ENCODE measurements at regions not wholly inside any gene's neighbourhood (a gene's known extent, or its start where the extent isn't known, plus 50 kb on each side); places are given as distances from the start of the nearest gene placed in this dataset.

GRCh38 chr14:40164083-40164482 lies 731.9 kb upstream of the FBXO33 start:
- Histone ChIP-seq H3K79me2 (ENCODE audit: insufficient read depth, low read length) (no peaks in the 10 kb centered on the region), H3K9me3 (ENCODE audit: insufficient read depth, low read length) (peaks cover 38% of the 10 kb centered on the region; the same call in 1 of the 2 replicates), H2AFZ (ENCODE audit: low read depth, low read length, severe bottlenecking) (no peak overlapping the region), H3K9ac (ENCODE audit: low read length) (no peak overlapping the region), H3F3A (ENCODE audit: insufficient read depth) (no peaks in the 10 kb centered on the region), H4K20me1 (ENCODE audit: low read depth, low read length) (no peaks in the 10 kb centered on the region), H3K27ac (ENCODE audit: low read depth, low read length) (no peak overlapping the region), H3K4me3 (ENCODE audit: insufficient read depth, low read length, poor library complexity, severe bottlenecking) (no peak overlapping the region), H3K27me3 (ENCODE audit: low read length) (no peaks in the 10 kb centered on the region), H3K9me2 (replicated peaks; ENCODE audit: insufficient read depth, low read length) (no peaks in the 10 kb centered on the region), H3K36me3 (ENCODE audit: low read length) (0 out of 2 replicates have a peak, but pooled peaks cover 3% of the 10 kb centered on the region), H3K4me2 (ENCODE audit: low read depth, low read length, poor library complexity, severe bottlenecking) (no peak overlapping the region)
- TF ChIP-seq EZH2phosphoT487 (conservative IDR thresholded peaks at IDR 0.05; ENCODE audit: low read length) (no peak), CTCF (IDR thresholded peaks at IDR 0.05; ENCODE audit: insufficient read depth, low read length, poor library complexity, severe bottlenecking) (no peak)

GRCh38 chr14:40139657-40140056 lies 707.4 kb upstream of the FBXO33 start:
- Histone ChIP-seq H2AFZ (ENCODE audit: low read depth, low read length, severe bottlenecking) (no peak overlapping the region), H4K20me1 (ENCODE audit: low read depth, low read length) (no peaks in the 10 kb centered on the region), H3K9me2 (replicated peaks; ENCODE audit: insufficient read depth, low read length) (no peaks in the 10 kb centered on the region), H3K4me3 (ENCODE audit: insufficient read depth, low read length, poor library complexity, severe bottlenecking) (no peak overlapping the region), H3K79me2 (ENCODE audit: insufficient read depth, low read length) (no peaks in the 10 kb centered on the region), H3K27ac (ENCODE audit: low read depth, low read length) (no peak overlapping the region), H3K9me3 (ENCODE audit: insufficient read depth, low read length) (no peaks in the 10 kb centered on the region), H3F3A (ENCODE audit: insufficient read depth) (no peaks in the 10 kb centered on the region), H3K9ac (ENCODE audit: low read length) (no peak overlapping the region), H3K27me3 (ENCODE audit: low read length) (no peaks in the 10 kb centered on the region), H3K4me2 (ENCODE audit: low read depth, low read length, poor library complexity, severe bottlenecking) (no peak overlapping the region), H3K36me3 (ENCODE audit: low read length) (no peaks in the 10 kb centered on the region)
- TF ChIP-seq EZH2phosphoT487 (conservative IDR thresholded peaks at IDR 0.05; ENCODE audit: low read length) (no peak), CTCF (IDR thresholded peaks at IDR 0.05; ENCODE audit: insufficient read depth, low read length, poor library complexity, severe bottlenecking) (no peak)

- no peaks in the 10 kb centered on the region for H3K9me2 ChIP-seq (replicated peaks; ENCODE audit: insufficient read depth, low read length)
- no peaks in the 10 kb centered on the region for H4K20me1 ChIP-seq (ENCODE audit: low read depth, low read length)
- TF ChIP-seq EZH2phosphoT487 (conservative IDR thresholded peaks at IDR 0.05; ENCODE audit: low read length), result no peak
- TF ChIP-seq CTCF (IDR thresholded peaks at IDR 0.05; ENCODE audit: insufficient read depth, low read length, poor library complexity, severe bottlenecking), result no peak
- H2AFZ ChIP-seq (ENCODE audit: low read depth, low read length, severe bottlenecking), result no peak overlapping the region
- peaks cover 4% of the 10 kb centered on the region; the same call in 1 of the 2 replicates for H3K9me3 ChIP-seq (ENCODE audit: insufficient read depth, low read length)
- no peaks in the 10 kb centered on the region for H3K79me2 ChIP-seq (ENCODE audit: insufficient read depth, low read length)
- H3K9ac ChIP-seq (ENCODE audit: low read length), result no peak overlapping the region
- H3K36me3 ChIP-seq (ENCODE audit: low read length), result peaks cover 3% of the 10 kb centered on the region; the same call in 1 of the 2 replicates
- no peak overlapping the region for H3K4me2 ChIP-seq (ENCODE audit: low read depth, low read length, poor library complexity, severe bottlenecking)
- H3F3A ChIP-seq (ENCODE audit: insufficient read depth), result peaks cover 7% of the 10 kb centered on the region; the same call in 1 of the 2 replicates
- H3K4me3 ChIP-seq (ENCODE audit: insufficient read depth, low read length, poor library complexity, severe bottlenecking), result no peak overlapping the region
- no peak overlapping the region for H3K27ac ChIP-seq (ENCODE audit: low read depth, low read length)
- H3K27me3 ChIP-seq (ENCODE audit: low read length), result no peaks in the 10 kb centered on the region
Observed at GRCh38 chr14:40133463-40133862, 701.2 kb upstream of the FBXO33 start.
